Activated CD4-positive, alpha-beta T cell treated with anti-CD3 and anti-CD28 coated beads, Interleukin-10, Interleukin-2, amounts not matched to agents 100 ng/mL and 50 ng/mL, durations not matched to agents 16 hours and 8 hours (primary cell): ENCODE measurements at regions not wholly inside any gene's neighbourhood (a gene's known extent, or its start where the extent isn't known, plus 50 kb on each side); places are given as distances from the start of the nearest gene placed in this dataset.
"Not testable (repeated sequence)": the region's sequence is repeated elsewhere in the genome, so short reads cannot be mapped to it uniquely, and the experiment has no call there.

Experiments
- DNase-seq: peaks from one replicate; pipeline ENCODE4 v3.0.0-alpha.2; 2020

GRCh38 chr3:162945626-162946025, 1449.0 kb downstream of the OTOL1 start:
- no peak for DNase-seq

DNA sequence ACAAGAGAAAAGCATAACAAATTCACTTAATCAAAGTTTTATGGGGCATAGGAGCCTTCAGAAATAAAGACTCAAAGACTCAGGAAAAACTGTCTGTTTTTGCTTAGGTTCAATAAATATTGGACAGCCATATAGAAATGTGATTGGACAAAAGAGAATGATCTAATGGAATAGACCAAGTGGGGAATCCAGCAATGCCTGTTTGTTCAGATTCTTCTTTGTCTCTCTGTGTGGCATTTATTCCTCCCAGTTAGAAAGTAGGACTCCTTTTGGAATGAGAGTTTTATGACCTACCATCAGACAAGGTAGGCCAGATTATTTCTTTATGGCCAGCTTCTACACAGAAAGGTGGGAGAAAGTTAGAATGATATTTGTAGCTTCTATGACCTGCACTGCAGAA, 1460.1 kb downstream of the OTOL1 start:
- no peak for DNase-seq

DNA sequence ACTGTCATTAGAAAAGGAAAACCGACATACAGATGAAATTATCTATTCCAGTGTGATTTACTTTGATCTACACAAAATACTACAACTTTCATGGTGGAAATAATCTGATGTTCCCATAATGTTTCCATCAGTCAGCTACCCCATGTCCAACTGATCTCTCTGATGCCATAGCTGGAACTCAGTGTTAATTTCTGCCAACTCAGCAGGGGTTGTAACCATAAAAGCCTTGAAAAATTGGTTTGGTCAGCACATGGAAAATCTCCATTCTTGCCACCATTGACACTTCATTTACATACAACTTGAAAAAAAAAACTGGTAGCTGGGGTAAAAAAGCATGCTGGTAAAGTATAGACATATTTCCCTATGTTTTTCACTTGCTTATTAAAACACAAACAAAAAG, 1463.7 kb downstream of the OTOL1 start:
- DNase-seq = no peak

DNA sequence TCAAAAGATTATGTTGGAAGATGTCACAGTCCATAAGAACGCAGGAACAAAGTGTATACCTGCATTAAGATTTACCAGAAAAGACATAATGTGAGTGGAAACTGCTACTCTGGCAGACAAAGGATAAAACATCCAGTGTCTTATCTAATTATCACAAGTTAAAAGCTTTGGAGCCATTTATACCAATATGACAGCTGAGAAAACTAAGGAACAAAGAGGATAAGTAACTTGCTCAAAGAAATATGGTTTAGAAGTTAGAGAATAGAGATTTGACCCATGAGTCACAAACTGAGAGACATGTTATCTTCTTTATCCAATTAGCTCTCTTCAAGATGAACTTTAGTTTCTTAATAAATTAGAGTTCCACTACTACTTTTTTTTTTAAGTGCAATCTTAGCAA, 1473.7 kb downstream of the OTOL1 start:
- no peak for DNase-seq

DNA sequence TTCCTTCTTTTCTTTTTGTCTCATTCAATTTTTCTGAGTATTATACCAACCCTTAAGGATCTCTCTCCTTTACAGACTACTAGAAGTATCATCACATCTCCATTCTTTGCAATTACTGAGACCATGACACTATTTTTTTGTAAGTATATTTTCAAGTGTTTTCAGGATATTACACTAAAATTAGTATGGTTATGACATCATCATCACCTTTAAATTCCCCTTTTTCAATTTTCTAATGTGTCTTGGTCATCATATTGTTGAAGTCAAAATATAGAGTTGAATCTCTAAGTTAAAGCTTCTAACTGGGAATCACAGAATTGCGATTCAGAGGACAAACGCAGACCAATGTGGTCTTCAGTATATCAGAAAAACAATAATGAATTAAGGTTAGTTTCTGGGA, 1475.1 kb downstream of the OTOL1 start:
- no peak for DNase-seq

DNA sequence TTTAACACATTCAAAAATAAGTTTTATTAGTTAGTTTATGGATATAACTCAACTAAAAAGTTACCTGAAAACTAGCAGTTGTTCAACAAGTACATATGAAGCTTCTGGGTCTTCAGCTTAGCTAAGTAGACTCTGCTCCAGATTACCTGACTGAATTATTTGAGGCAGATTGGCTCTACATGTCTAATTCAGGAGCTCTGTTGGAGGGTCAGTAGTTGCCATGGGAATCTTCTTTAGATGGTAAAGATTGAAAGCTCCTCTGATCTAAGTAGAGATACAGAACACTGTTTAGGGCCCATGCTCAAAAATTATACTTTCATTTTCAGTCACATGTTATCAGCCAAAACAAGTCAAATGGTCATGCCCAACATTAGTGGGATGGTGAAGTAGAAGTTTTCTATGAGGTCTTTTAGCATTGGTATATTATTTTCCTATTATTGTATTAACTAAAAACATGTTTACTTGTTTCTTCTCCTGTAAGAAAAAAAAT, 1476.9 kb downstream of the OTOL1 start:
- no peak for DNase-seq

DNA sequence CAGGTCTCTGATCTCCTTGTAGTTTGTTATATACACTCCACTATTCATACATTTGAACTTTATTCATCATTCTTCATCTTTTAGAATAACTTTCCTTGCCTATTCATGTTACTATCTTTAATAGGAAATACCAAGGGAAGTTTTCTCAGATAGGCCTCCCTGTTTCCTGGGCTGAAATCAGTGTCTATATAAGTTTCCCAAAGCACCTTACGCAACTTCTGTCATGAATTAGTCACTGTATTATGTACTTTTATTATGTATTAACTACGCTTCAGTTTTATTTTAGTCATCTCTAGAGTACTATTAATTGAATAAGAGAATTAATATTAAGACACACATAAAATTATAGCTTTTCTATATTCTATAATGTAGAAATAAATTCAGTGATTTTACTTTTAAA, 1481.5 kb downstream of the OTOL1 start:
- no peak for DNase-seq

DNA sequence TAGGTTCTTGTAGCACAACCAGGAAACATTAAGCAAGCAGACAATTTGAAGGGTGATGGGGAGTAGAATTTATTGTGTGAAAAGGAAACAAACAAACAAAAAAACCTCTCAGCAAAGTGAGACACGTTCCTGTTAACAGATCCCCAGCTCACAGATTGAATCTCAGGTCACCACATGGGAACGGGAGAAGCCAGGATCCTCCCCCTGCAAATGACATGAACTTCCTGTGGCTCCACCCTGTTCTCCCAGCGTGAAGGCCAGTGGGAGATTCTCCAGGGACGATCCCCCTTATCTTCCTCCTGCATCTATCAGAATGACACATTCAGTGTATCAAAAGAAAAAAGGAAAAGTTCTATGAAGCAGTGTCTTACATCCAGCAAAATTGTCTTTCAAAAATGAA, 1488.1 kb downstream of the OTOL1 start:
- no peak for DNase-seq

GRCh38 chr3:162987085-162987794, 1490.6 kb downstream of the OTOL1 start:
- not testable (repeated sequence) for DNase-seq

GRCh38 chr3:162992741-162993140, 1496.1 kb downstream of the OTOL1 start:
- DNase-seq = no peak

- DNase-seq = no peak
Observed at GRCh38 chr3:162994165-162994564, 1497.6 kb downstream of the OTOL1 start.

DNA sequence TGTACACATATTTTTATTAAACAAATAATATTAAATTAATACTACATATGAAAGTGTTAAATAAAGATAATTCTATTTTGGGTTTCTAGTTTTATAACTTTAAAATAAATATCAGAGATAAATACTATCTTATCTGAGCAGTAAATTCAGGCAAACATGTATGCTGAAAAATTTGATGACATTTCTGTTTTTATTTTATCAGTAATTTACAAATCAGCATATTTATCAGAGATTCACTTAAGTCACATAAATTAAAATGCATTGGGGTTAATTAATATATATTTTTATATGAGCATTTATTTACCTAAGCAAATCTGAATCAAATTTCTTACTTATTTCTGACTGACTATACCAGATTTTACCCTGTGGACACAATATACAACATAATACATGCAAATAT, 1499.8 kb downstream of the OTOL1 start:
- no peak for DNase-seq

GRCh38 chr3:162998205-162998604, 1501.6 kb downstream of the OTOL1 start:
- DNase-seq = no peak

GRCh38 chr3:163011596-163011995, 1515.0 kb downstream of the OTOL1 start:
- no peak for DNase-seq

- no peak for DNase-seq
Observed at GRCh38 chr3:163016251-163016650, 1519.6 kb downstream of the OTOL1 start.

- DNase-seq = no peak
Observed at GRCh38 chr3:163018067-163018466, 1521.5 kb downstream of the OTOL1 start.

GRCh38 chr3:163018664-163019063, 1522.1 kb downstream of the OTOL1 start:
- no peak for DNase-seq

DNA sequence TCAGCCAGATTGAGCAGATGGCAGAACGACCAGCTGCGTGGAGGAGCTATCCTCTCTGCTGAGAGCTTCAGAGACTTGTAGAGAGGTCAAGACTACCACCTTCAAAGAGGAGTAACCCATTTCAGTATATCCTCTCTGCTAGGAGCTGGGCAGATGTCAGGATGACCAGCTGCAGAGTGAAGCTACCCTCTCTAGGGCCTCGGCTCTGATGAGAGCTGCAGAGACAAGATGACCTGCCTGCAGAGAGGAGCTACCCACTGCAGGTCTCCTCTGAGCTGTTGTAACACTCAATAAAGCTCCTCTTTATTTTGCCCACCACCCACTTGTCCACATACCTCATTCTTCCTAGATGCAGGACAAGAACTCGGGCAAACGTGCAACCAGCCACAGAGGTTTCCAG, 1522.7 kb downstream of the OTOL1 start:
- no peak for DNase-seq

GRCh38 chr3:163033652-163034051, 1537.0 kb downstream of the OTOL1 start:
- DNase-seq = no peak

- no peak for DNase-seq
Observed at GRCh38 chr3:163039636-163040035, 1543.0 kb downstream of the OTOL1 start.

DNA sequence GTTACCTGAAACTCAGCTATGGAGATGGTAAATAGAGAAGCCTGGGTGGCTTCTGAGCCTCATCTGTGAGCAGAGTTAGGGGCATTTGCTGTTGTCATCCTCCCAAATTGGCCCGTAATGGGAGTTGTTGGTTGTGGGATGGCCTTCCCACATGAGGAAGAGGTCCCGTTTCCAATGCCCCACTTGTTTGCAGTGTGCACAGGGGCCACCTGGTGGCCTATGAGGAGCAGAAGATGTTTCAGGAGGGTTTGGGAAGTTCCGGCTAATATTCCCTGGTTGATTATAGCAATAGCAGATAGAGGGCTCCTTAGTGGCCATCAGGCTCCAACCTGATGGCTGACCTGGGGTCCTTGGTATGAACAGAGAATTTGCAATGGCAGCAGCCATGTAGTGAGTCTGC, 1546.5 kb downstream of the OTOL1 start:
- DNase-seq = no peak

DNA sequence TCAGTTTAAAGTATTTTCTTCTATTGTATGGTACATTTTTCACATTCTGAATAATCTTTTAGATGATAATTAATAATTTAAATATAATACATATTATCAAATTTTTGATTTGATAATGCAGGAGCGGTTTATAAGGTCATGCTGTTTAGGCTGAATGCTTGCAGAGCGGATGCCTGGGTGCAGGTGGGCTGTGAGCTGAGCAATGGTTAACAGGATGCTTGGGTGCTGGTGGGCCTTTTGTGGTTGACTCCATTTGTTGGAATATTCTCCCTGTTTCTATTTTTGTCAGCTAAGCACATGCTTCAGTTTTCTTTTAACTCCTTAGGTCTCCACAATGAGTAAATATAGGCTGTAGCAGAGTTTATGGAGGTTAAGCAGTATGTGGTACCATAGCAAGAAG, 1549.3 kb downstream of the OTOL1 start:
- DNase-seq = no peak

DNA sequence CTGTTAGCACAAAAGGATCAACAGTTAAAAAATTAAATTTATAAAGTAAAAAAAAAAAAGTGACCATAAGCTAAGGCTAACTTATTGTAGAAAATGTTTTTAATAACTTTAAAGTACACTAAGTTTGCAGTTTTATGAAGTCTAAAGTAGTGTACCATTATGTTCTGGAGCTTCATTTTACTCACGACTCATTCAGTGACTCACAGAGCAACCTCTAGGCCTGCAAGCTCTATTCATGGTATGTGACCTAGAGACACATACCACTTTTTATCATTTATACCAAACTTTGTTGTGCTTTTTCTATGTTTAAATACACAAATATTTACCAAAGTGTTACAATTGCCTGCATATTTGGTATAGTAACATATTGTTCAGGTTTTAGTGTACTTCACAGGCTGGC, 1552.3 kb downstream of the OTOL1 start:
- DNase-seq = no peak

DNA sequence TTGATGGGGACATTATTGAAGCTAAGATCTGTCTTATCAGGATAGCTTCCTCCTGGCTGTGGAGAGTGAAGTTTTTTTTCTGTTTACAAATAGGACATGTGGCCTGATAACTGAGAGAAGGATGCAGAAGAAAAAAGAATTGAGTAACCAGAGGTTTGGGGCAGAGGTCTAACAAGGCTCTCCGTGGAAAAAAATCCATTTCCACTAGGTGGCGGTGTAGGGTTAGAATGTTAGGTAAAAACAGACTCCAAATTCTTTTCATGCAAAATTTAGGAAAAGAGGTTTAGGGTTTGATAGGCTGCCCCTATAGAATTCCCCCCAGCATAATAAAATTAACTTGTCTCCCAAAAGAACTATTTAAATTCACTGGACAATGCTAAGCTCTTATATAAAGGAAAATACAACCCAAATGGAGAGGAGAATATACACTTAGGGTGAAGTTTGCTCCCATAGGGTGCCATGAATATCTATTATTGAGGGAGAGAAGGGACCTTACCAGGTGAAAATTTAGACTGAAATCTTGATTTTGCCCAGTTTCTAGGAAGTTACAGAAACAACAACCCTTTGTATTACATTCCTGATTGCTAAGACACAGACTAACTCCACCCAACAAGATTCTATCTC, 1560.4 kb downstream of the OTOL1 start:
- peak; percentile 38 for DNase-seq
